HG03095 (cell line): ENCODE measurements at regions not wholly inside any gene's neighbourhood (a gene's known extent, or its start where the extent isn't known, plus 50 kb on each side); places are given as distances from the start of the nearest gene placed in this dataset.
"Not testable (repeated sequence)": the region's sequence is repeated elsewhere in the genome, so short reads cannot be mapped to it uniquely, and the experiment has no call there.

Experiments used
- ATAC-seq: cut with Tn5 transposase; IDR thresholded peaks from one replicate; pipeline ENCODE4 v1.9.1; 2021; ENCODE audit warnings: moderate library complexity; ENCODE audit not compliant: unreplicated experiment

DNA sequence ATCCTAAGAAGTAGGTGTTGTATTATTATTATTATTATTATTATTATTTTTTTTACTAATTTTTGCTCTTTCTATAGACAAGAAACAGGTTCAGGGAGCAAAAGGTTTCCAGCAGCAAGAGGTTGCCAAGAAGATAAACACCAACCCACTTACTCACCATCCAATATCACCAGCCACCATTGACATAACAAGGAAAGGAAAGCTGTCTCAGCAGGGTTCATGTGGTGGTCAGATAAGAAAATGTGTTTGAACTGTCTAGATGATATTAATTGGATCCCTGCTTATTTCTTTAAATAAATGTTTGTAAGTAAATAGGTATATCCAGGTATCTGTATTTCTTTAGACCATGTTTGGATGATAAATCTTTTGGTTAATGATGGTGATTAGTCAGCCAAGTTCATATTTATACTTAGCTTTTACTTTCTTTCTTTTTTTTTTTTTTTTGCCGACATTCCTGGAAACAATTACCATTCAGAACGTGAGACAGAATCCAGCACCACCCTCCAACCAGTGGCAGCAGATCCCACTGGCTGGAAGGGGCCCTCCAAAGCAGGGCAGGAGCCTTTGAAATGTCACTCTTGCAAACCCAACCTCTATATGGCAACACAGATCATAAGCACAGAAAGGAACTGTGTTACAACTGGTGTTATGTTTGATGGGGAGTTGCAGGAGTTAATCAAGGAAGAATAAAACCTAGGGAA, 139.2 kb upstream of the ECI2 start:
- ATAC-seq, result no peak

DNA sequence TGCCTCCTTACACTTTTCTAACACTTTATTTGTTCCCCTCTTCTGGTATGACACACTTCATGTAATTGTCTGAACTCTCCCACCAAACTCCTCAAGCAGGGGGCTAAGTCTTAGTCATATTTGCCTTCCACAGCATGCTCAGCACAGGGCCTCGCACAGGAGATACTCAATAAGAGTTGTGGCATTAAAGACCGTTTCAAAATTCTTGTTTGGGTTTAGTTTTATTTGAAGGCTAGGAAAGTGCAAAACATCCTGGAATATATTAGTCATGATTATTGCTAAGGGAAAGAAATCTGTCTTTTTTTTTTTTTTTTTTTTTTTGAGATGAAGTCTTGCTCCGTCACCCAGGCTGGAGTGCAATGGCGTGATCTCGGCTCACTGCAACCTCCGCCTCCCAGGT, 137.6 kb upstream of the ECI2 start:
- ATAC-seq, result no peak

DNA sequence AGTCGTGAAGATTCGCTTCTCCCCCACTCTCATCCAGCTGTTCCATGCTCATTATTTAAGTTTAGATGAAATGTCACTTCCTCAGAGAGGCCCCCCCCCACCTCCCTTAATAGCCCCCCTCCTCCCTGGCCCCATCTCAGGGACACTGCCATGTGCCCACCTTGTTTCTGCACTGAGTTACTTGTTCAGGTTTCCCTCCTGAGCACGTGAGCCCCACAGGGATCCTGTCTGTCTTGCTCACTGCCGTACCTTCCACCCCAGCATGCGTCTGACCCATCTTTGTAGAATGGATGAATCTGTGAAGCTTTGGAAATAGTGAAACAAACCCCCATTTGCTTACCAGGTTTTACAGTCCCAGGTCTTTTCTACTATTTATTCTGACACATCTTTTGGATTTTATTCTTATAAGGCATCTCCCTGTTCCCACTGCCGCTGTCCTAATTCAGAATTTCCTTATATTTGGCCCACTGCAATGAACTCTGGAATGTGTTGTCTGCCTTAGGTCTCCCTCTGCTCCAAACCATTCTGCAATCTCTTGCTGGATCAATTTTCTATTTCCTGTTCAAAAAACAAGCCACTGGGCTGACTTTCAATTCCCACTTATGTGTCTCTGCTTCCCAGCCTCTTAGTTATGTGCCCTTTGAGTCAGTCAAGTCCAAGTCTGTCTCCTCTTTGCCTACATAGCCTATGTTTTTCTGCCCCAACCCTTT, 136.5 kb upstream of the ECI2 start:
- ATAC-seq, result no peak

DNA sequence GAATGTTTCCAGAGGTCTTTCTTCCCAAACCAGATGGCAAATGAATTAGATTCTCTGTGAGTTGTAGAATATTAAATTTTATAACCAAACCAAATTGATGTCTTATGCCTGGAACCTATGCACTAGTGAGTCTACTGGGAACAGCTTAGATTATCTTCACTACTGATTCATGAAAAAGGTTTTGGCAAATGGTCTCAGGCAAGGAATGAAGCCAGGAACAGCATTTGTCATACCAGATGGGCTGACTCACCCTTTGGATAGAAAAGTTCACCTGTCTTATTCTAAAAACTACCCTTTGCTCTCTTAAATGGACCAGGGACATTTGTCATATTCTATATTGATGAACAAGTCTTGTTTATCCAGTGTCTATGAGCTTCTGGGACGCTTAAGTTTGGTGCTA, 135.4 kb upstream of the ECI2 start:
- ATAC-seq, result no peak

DNA sequence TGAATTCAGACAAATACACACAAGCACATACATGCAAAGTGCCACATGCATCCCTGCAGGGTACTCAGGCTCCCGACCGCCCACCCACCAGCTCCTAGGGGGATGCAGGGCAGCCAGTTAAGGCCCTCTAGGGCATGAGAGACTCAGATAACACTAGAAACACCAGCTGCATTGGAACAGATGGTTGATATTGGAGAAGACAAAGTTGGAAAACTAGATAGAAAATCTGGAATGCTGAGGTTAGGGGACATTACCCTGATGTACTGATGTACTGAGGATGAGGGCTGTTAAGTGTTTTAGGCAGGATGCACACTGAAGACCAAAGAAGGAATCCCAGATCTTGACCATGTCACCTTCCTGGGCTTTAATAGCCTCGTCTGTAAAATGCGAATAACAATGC, 134.6 kb upstream of the ECI2 start:
- ATAC-seq, result no peak

DNA sequence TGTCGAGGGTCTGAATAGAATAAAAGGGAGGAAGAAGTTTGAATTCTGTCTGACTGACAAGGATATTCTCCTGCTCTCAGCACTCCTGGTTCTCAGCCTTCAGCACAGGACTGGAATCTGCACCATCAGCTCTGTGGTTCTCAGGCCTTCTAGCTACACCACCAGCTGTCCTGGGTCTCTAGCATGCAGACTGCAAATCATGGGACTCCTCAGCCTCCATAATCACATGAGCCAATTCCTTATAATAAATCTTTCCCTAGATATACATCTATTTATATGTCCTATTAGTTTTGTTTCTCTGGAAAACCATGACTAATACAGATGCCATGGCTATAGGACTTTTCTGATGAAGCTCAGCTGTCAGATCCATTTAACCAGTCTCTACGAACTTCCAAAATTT, 132.8 kb upstream of the ECI2 start:
- no peak for ATAC-seq

DNA sequence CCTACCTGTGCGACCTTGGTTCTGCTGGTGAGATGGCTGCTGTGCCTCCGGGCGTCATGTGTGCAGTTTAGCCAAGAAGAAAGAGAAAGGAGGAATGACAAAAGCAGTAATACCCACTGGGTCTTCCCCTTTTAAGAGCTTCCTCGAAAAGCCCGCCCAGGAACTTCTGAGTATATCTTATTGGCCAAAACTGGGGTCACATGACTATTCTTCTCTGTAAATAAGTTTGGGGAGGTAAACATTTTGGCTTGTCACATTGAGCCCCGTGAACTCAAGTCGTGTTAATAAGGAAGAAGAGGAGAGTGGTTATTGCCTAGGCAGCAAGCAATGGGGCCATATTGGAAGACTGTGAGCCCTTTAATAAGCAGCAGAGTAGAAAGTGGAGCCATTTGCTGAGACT, 130.4 kb upstream of the ECI2 start:
- no peak for ATAC-seq

DNA sequence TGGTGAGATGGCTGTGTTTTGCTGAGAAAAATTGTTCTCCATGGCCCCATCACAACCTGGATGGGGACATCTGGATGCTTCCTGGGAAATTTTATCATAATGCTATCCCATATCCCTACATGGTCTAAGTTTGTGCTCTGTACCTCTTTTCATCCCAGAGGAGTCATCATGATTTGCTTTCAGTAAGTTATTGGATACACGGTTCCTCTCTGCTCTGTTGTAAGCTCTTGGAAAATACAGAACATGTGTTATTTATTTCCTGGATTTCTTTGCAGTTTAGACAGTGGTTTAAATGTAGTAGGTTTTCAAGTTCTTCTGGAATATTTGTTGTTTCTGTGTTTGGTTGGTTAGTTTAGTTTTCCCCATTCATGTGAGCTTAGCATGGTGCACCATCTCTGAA, 129.2 kb upstream of the ECI2 start:
- no peak for ATAC-seq

DNA sequence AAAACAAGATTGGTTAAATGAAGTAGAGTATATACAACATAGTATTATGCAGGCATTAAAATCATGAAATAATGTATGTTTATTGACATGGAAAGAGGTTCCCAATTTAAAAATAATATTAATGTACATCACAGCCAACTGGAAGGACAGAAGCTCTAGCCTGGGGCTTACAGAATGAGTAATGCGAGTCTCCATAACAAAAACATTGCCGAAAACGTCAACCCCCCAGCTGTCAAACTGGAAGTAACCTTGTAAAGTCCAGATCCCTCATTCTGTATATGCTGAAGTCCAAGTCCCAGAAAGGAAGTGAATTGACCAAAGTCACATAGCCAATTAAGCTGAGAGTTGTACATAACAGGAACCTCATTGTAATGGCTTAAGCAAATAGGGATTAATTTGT, 128.7 kb upstream of the ECI2 start:
- ATAC-seq, result no peak

DNA sequence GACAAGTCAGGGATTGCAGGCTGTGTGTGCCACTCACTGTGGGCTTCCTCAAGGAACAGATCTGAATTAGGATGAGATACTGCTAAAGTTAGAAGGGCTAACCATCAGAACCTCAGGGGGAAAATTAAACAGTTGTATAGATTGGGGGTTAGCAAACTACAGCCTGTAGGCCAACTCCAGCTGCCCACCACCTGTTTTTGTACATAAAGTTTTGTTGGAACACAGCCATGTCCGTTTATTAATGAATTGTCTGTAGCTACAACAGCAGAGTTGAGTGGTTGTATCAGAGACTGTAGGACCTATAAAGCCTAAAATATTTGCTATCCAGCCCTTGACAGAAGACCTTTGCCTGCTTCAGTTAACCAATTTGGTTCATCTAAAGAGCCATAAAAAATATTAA, 127.2 kb upstream of the ECI2 start:
- ATAC-seq, result no peak

DNA sequence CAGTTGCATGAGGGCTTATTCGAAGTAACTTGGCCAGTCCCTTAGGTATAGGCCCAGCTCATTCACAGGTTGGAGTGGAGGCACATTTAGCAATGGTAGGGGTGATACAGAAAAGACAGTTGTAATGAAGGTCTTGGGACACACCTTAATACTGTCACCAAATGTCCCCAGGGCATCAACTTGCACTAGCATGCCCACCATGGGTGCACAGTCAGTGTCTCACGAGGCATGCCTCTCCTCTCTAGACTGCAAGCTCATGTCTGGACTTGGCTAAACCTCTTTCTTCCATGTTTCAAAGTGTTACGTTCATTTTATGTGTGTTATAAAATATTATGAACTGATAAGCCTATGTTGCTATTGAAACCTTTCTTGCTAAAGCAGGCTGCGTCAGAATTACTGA, 124.0 kb upstream of the ECI2 start:
- no peak for ATAC-seq

DNA sequence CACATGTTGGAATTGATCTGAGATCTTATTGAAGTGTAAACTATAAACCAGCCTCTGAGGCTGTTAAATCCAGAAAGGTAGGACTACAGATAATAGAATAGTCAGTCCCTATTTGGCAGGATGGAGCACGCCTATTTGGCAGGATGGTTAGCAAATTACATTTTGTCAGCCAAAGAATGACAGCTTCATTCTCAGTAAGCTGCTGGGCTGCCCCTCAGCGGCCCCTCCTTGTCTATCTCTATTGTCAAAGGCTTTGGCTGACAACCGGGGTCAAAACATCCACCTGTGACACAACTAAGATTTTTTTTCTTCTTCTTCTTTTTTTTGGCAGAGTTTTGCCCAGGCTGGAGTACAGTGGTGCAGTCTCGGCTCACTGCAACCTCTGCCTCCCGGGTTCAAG, 123.4 kb upstream of the ECI2 start:
- ATAC-seq, result no peak

DNA sequence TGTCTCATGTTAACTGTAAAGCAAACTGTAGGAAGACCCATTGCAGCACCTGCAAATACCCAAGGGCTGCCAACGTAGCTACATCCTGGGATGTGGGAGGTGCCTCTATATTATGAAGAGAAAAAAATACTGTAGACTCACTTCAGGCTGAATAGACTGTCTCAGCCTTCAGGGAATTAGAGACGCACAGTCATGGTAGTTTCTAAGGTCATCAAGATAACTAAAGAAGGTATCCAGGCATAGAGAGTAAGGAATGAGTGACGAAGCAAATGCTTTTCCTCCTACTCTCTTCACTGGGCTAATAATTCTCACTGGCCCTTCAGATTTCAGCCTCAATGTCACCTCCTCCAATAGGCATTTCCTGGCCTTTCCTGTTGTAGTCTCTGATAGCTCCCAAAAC, 121.6 kb upstream of the ECI2 start:
- no peak for ATAC-seq

DNA sequence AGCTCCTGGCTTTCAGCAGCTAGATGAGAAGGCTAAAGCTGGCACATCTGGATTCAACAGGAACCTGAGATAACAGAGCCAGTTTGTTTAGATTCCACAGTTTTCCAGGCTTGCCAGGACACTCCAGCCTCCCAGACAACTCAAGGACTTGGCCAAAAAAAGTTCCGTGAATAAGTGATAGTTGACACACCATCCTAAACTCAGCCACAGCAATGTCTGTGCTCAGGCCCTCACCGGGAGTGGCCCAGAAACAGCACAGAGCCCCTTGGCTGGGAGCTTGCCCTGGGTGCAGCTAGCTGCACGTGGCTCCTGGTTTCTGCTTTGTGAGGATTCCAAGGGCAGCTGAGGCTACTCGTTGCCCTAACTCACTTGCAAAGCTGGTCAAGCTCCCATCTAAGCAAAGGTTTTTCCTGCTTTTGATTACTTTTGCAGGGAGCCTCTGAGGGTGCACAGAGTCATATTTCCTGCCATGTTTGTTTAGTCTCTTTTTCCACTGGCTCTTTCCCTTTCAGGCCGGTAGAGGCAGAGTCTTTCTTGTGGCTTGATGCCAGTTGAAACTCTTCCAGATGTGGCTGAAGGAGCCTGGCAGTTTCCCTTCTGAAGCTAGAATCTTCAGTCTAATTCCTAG, 118.3 kb upstream of the ECI2 start:
- no peak for ATAC-seq

DNA sequence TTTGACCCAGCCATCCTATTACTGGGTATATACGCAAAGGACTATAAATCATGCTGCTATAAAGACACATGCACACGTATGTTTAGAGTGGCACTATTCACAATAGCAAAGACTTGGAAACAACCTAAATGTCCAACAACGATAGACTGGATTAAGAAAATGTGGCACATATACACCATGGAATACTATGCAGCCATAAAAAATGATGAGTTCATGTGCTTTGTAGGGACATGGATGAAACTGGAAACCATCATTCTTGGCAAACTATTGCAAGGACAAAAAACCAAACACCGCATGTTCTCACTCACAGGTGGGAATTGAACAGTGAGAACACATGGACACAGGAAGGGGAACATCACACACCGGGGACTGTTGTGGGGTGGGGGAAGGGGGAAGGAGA, 117.1 kb upstream of the ECI2 start:
- not testable (repeated sequence) for ATAC-seq

DNA sequence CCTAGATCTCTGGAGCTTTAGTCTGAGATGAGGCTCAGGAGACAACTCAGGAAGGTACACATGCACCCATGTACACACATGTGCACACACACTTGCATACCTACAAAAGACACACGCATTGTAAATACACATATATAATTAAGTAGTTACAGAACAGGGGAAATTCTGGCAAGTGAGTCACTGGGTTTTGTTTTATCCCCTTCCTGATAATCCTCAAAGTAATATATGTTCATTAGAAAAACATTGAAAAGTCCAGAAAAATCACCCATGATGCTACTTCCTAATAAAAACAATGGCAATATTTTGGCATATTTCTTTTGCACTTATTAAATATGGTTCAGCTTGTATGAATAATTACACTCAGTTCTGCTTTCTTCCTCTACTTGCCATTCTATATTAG, 115.3 kb upstream of the ECI2 start:
- ATAC-seq, result no peak

DNA sequence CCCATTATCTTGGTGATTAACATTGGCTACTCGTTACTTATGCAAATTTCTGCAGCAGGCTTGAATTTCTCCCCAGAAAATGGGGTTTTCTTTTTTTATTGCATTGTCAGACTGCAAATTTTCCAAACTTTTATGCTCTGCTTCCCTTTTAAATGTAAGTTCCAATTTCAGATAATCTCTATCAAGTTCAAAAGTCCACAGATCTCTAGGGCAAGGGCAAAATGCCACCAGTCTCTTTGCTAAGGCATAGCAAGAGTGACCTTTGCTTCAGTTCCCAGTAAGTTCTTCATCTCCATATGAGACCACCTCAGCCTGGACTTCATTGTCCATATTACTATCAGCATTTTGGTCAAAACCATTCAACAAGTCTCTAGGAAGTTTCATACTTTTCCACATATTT, 108.5 kb upstream of the ECI2 start:
- ATAC-seq, result not testable (repeated sequence)

DNA sequence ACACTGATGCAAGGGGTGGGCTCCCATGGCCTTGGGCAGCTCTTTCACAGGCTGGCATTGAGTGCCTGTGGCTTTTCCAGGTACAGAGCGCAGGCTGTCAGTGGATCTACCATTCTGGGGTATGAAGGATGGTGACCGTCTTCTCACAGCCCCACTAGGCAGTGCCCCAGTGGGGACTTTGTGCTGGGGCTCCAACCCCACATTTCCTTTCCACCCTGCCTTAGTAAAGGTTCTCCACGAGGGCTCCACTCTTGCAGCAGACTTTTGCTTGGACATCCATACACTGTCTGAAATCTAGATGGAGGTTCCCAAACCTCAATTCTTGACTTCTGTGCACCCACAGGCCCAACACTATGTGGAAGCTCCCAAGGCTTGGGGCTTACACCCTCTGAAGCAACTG, 107.9 kb upstream of the ECI2 start:
- ATAC-seq, result no peak

DNA sequence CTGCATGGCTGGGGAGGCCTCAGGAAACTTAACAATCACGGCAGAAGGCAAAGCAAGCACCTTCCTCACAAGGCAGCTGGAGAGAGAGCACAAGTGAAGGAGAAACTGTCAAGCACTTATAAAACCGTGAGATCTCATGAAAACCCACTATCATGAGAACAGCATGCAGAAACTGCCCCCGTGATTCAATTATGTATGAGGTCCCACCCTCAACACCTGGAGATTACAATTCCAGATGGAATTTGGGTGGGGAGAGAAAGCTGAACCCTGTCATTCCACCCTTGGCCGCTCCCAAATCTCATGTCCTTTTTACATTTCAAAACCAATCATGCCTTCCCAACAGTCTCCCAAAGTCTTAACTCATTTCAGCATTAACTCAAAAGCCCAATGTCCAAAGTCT, 107.2 kb upstream of the ECI2 start:
- no peak for ATAC-seq

DNA sequence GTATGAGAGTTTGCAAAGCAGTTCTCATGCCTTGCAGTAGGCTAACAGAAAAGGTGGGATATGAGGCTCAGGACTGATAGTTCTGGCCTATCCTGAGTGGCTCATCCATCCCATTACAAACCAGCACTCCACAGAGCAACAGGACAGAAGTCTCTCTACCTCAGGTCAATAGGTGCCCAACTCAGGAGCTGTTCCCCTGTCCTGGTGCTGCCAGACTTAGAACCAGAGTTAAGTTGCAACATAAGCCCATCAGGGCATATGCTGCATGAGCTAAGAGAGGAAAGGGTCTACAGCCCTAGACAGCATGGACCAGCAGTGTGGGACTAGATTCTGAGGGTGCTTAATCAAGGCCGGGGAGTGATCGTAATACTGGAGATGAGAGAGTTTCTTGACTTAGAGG, 104.8 kb upstream of the ECI2 start:
- no peak for ATAC-seq

DNA sequence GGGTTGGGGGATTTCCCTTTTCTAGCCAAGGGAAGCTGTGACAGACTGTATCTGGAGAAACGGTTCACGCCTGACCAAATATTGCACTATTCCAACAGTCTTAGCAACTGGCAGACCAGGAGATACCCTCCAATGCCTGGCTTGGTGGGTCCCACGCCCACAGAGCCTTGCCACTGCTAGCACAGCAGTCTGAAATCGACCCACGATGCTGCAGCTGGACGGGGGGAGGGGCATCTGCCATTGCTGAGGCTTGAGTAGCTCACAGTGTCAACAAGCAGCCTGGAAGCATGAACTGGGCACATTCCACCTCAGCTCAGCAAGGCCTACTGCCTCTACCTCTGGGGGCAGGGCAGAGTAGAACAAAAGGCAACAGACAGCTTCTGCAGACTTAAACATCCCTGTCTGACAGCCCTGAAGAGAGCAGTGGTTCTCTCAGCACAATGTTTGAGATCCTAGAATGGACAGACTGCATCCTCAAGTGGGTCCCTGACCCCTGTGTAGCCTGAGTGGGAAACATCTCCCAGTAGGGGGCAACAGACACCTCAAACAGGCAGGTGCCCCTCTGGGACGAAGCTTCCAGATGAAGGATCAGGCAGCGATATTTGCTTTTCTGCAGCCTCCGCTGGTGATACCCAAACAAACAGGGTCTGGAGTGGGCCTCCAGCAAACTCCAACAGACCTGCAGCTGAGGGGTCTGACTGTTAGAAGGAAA, 89.9 kb upstream of the ECI2 start:
- no peak for ATAC-seq
